NB4 (cell line): ENCODE measurements at regions not wholly inside any gene's neighbourhood (a gene's known extent, or its start where the extent isn't known, plus 50 kb on each side); places are given as distances from the start of the nearest gene placed in this dataset.

Experiments used
- CTCF ChIP-seq: IDR thresholded peaks from one replicate; pipeline ENCODE4 v1.5.1; 2012; ENCODE audit warnings: low read depth, low read length
- POLR2A ChIP-seq: IDR thresholded peaks from 2 replicates; pipeline ENCODE4 v1.6.1; 2011; ENCODE audit warnings: mild to moderate bottlenecking; ENCODE audit not compliant: insufficient read length; ENCODE audit errors: extremely low read depth

GRCh38 chr4:106850691-106851090 lies 185.4 kb downstream of the DKK2 start:
- no peak for TF ChIP-seq CTCF
- TF ChIP-seq POLR2A: no peak
